ENCODE measurements at regions not wholly inside any gene's neighbourhood (a gene's known extent, or its start where the extent isn't known, plus 50 kb on each side); places are given as distances from the start of the nearest gene placed in this dataset.
A peak's percentile ranks its signal among the peaks of the same experiment; 100 is the strongest.

- no peak overlapping the region for H3K27ac ChIP-seq
- no peak for DNase-seq
- no peaks in the 10 kb centered on the region for H3K4me1 ChIP-seq
- H3K36me3 ChIP-seq: no peaks in the 10 kb centered on the region
- no peaks in the 10 kb centered on the region for H3K27me3 ChIP-seq
- H3K4me3 ChIP-seq: no peak overlapping the region
- no peaks in the 10 kb centered on the region for H3K9me3 ChIP-seq (replicated peaks)
Measured at GRCh38 chr3:28841441-28841840, 439.4 kb upstream of the RBMS3 start.

GRCh38 chr3:28844298-28845005, 436.4 kb upstream of the RBMS3 start:
- no peak overlapping the region for H3K4me3 ChIP-seq
- no peak for DNase-seq
- H3K4me1 ChIP-seq: no peaks in the 10 kb centered on the region
- no peaks in the 10 kb centered on the region for H3K36me3 ChIP-seq
- H3K27ac ChIP-seq: no peak overlapping the region
- no peaks in the 10 kb centered on the region for H3K9me3 ChIP-seq (replicated peaks)
- H3K27me3 ChIP-seq: no peaks in the 10 kb centered on the region

- Histone ChIP-seq H3K9me3 (replicated peaks) (no peaks in the 10 kb centered on the region), H3K27me3 (no peaks in the 10 kb centered on the region), H3K4me3 (no peak overlapping the region), H3K36me3 (no peaks in the 10 kb centered on the region), H3K4me1 (no peaks in the 10 kb centered on the region), H3K27ac (no peak overlapping the region)
- DNase-seq: no peak
Measured at GRCh38 chr3:28845006-28845324, 435.9 kb upstream of the RBMS3 start.

GRCh38 chr3:28846971-28847478, 433.8 kb upstream of the RBMS3 start:
- no peak overlapping the region for H3K4me3 ChIP-seq
- H3K27me3 ChIP-seq: no peaks in the 10 kb centered on the region
- no peaks in the 10 kb centered on the region for H3K9me3 ChIP-seq (replicated peaks)
- H3K36me3 ChIP-seq: no peaks in the 10 kb centered on the region
- H3K4me1 ChIP-seq: no peaks in the 10 kb centered on the region
- no peak overlapping the region for H3K27ac ChIP-seq
- no peak for DNase-seq

- Histone ChIP-seq H3K27ac (no peak overlapping the region), H3K36me3 (no peaks in the 10 kb centered on the region), H3K4me1 (no peaks in the 10 kb centered on the region), H3K9me3 (replicated peaks) (no peaks in the 10 kb centered on the region), H3K27me3 (no peaks in the 10 kb centered on the region), H3K4me3 (no peak overlapping the region)
- DNase-seq: no peak
Measured at GRCh38 chr3:28847736-28848135, 433.1 kb upstream of the RBMS3 start.

GRCh38 chr3:28850186-28850585, 430.7 kb upstream of the RBMS3 start:
- no peak overlapping the region for H3K27ac ChIP-seq
- no peaks in the 10 kb centered on the region for H3K9me3 ChIP-seq (replicated peaks)
- H3K4me1 ChIP-seq: no peaks in the 10 kb centered on the region
- H3K27me3 ChIP-seq: no peaks in the 10 kb centered on the region
- H3K36me3 ChIP-seq: no peaks in the 10 kb centered on the region
- DNase-seq: no peak
- no peak overlapping the region for H3K4me3 ChIP-seq

- no peak overlapping the region for H3K4me3 ChIP-seq
- no peaks in the 10 kb centered on the region for H3K36me3 ChIP-seq
- DNase-seq: peak in 1 of 2 experiments; percentile 24
- no peak overlapping the region for H3K27ac ChIP-seq
- no peaks in the 10 kb centered on the region for H3K9me3 ChIP-seq (replicated peaks)
- H3K27me3 ChIP-seq: no peaks in the 10 kb centered on the region
- H3K4me1 ChIP-seq: no peaks in the 10 kb centered on the region
Measured at GRCh38 chr3:28853830-28854229, 427.0 kb upstream of the RBMS3 start.

- H3K36me3 ChIP-seq: no peaks in the 10 kb centered on the region
- no peak overlapping the region for H3K4me3 ChIP-seq
- no peaks in the 10 kb centered on the region for H3K9me3 ChIP-seq (replicated peaks)
- H3K4me1 ChIP-seq: peaks cover 6% of the 10 kb centered on the region
- no peaks in the 10 kb centered on the region for H3K27me3 ChIP-seq
- no peak overlapping the region for H3K27ac ChIP-seq
- DNase-seq: no peak
Measured at GRCh38 chr3:28856796-28857195, 424.1 kb upstream of the RBMS3 start.

- no peaks in the 10 kb centered on the region for H3K9me3 ChIP-seq (replicated peaks)
- H3K36me3 ChIP-seq: no peaks in the 10 kb centered on the region
- H3K27ac ChIP-seq: no peak overlapping the region
- no peak for DNase-seq
- no peaks in the 10 kb centered on the region for H3K27me3 ChIP-seq
- H3K4me1 ChIP-seq: peaks cover 6% of the 10 kb centered on the region
- no peak overlapping the region for H3K4me3 ChIP-seq
Measured at GRCh38 chr3:28859897-28860296, 421.0 kb upstream of the RBMS3 start.

- H3K27me3 ChIP-seq: no peaks in the 10 kb centered on the region
- H3K9me3 ChIP-seq (replicated peaks): no peaks in the 10 kb centered on the region
- H3K36me3 ChIP-seq: no peaks in the 10 kb centered on the region
- DNase-seq: peak in 1 of 2 experiments; percentile 39
- no peak overlapping the region; the same call in 1 of the 2 replicates for H3K27ac ChIP-seq
- peaks cover 6% of the 10 kb centered on the region for H3K4me1 ChIP-seq
- no peak overlapping the region for H3K4me3 ChIP-seq
Measured at GRCh38 chr3:28860307-28860706, 420.6 kb upstream of the RBMS3 start.

- H3K4me3 ChIP-seq: no peak overlapping the region
- H3K4me1 ChIP-seq: peaks cover 19% of the 10 kb centered on the region
- no peaks in the 10 kb centered on the region for H3K9me3 ChIP-seq (replicated peaks)
- H3K27ac ChIP-seq: no peak overlapping the region
- DNase-seq: no peak
- no peaks in the 10 kb centered on the region for H3K36me3 ChIP-seq
- no peaks in the 10 kb centered on the region for H3K27me3 ChIP-seq
Measured at GRCh38 chr3:28863186-28863585, 417.7 kb upstream of the RBMS3 start.

- Histone ChIP-seq H3K9me3 (replicated peaks) (no peaks in the 10 kb centered on the region), H3K4me1 (peaks cover 21% of the 10 kb centered on the region), H3K27ac (peak overlapping the region; percentile 71), H3K27me3 (no peaks in the 10 kb centered on the region), H3K4me3 (no peak overlapping the region), H3K36me3 (no peaks in the 10 kb centered on the region)
- peak; percentile 89 to 96 for DNase-seq
Measured at GRCh38 chr3:28867836-28868235, 413.0 kb upstream of the RBMS3 start.

- Histone ChIP-seq H3K36me3 (no peaks in the 10 kb centered on the region), H3K27me3 (no peaks in the 10 kb centered on the region), H3K27ac (peak overlapping the region; percentile 71; the same call in 1 of the 2 replicates), H3K9me3 (replicated peaks) (no peaks in the 10 kb centered on the region; the same call in none of the 2 replicates), H3K4me3 (no peak overlapping the region), H3K4me1 (peaks cover 21% of the 10 kb centered on the region)
- DNase-seq: no peak
Measured at GRCh38 chr3:28868897-28869296, 412.0 kb upstream of the RBMS3 start.

GRCh38 chr3:28877912-28878311, 403.0 kb upstream of the RBMS3 start:
- Histone ChIP-seq H3K27me3 (no peaks in the 10 kb centered on the region), H3K27ac (no peak overlapping the region), H3K9me3 (replicated peaks) (no peaks in the 10 kb centered on the region; the same call in none of the 2 replicates), H3K4me1 (peaks cover 20% of the 10 kb centered on the region), H3K36me3 (no peaks in the 10 kb centered on the region), H3K4me3 (no peak overlapping the region)
- DNase-seq: no peak

GRCh38 chr3:28890373-28890772, 390.5 kb upstream of the RBMS3 start:
- no peak for DNase-seq

GRCh38 chr3:28891485-28891884, 389.4 kb upstream of the RBMS3 start:
- peaks cover 2% of the 10 kb centered on the region; the same call in 1 of the 2 replicates for H3K4me1 ChIP-seq
- H3K36me3 ChIP-seq: no peaks in the 10 kb centered on the region
- no peaks in the 10 kb centered on the region for H3K27me3 ChIP-seq
- DNase-seq: no peak
- no peaks in the 10 kb centered on the region for H3K9me3 ChIP-seq (replicated peaks)
- no peak overlapping the region for H3K4me3 ChIP-seq
- no peak overlapping the region for H3K27ac ChIP-seq

More at GRCh38 chr3:28890373-28890772, 390.5 kb upstream of the RBMS3 start:
- Histone ChIP-seq H3K4me3 (no peak overlapping the region), H3K4me1 (peaks cover 3% of the 10 kb centered on the region; the same call in 1 of the 2 replicates), H3K27ac (no peak overlapping the region), H3K36me3 (no peaks in the 10 kb centered on the region), H3K9me3 (replicated peaks) (no peaks in the 10 kb centered on the region), H3K27me3 (no peaks in the 10 kb centered on the region)
